Activated CD4-positive, alpha-beta T cell treated with anti-CD3 and anti-CD28 coated beads, Interleukin-2, amount 50 U/mL, for 4 hours (primary cell): ENCODE measurements at regions not wholly inside any gene's neighbourhood (a gene's known extent, or its start where the extent isn't known, plus 50 kb on each side); places are given as distances from the start of the nearest gene placed in this dataset.

Experiments
- DNase-seq, 2 experiments: peaks; one replicate each; pipeline ENCODE4 v3.0.0-alpha.2; 2020

DNA sequence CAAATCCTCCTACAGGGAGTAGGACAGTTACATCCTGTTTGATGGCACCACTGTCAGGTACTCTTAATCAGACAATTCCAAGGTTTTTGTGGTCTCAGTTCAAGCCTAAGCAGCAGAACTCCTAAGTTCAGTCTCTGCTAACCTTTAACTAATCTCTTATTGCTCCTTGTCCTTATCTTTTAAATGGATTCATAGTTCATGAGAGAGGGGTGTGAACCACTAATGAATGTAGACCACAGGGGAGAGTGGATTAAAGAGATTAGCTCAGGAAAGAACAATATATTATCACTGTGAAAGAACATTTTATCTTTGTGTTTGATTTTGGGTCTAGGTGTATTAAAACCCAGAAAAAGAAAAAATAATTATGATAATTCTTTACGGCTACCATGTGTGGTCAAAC lies 168.9 kb downstream of the DCK start:
- no peak for DNase-seq

DNA sequence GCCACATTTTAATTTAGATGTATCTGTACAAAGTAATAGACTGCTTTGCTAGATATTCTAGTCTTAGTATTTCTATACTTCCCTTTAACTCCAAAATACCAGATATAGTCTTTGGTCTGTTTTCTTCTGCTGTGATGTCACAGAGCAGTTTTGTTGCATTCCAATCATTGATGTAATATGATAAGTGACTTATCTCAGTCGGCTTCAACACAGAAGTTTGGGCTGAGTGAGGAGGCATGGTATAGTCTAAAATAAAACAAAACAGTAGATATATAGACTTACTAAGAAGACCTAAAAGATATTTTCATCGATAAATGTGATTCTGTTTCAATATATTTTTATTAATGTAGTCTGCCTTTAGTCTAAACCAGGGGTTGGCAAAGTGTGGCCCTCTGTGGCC lies 169.9 kb downstream of the DCK start:
- no peak for DNase-seq

DNA sequence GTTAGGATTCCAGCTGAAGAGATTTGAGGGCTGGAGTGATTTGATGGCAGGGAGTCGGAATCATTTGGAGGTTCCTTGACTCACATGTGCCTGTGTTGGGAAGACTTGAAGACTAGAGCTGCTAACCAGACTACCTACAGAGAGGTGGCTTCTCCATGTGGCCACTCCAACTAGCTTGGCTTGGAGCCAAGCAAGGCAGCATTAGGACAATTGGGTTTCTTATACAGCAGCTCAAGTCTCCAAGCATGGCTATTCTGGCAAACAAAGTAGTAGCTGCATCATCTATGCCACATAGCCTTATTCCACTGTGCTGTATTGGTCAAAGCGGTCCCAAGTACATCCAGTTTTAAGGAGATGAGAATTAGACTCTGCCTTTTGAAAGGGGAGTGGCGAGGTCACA lies 171.7 kb upstream of the SLC4A4 start:
- DNase-seq = no peak

GRCh38 chr4:71171592-71171991 lies 167.2 kb upstream of the SLC4A4 start:
- no peak for DNase-seq

- DNase-seq = no peak
Measured at GRCh38 chr4:71181332-71181731, 157.5 kb upstream of the SLC4A4 start.

GRCh38 chr4:71184195-71184781 lies 154.5 kb upstream of the SLC4A4 start:
- peak; percentile 6 to 18 for DNase-seq

- DNase-seq = no peak
Measured at GRCh38 chr4:71185037-71185436, 153.8 kb upstream of the SLC4A4 start.

DNA sequence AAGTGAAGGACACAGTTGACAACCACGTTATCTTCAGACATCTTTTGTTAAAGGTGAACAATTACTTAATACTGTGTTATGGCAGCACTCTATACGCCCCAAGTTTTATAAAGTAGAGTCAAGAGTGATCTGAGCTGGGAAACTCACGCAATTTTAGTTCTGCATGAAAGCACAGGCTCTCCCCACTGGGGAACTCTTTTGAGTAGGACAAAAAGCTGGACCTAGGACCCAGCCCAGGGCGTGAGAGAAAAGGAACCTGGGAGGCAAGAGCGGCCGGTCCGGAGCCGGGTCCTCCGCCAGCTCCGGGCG lies 152.6 kb upstream of the SLC4A4 start:
- no peak for DNase-seq

- no peak for DNase-seq
Measured at GRCh38 chr4:71186566-71187403, 152.0 kb upstream of the SLC4A4 start.

- peak in 1 of 2 experiments; percentile 2 for DNase-seq
Measured at GRCh38 chr4:71187404-71188155, 151.2 kb upstream of the SLC4A4 start.

- no peak for DNase-seq
Measured at GRCh38 chr4:71188156-71188640, 150.6 kb upstream of the SLC4A4 start.

DNA sequence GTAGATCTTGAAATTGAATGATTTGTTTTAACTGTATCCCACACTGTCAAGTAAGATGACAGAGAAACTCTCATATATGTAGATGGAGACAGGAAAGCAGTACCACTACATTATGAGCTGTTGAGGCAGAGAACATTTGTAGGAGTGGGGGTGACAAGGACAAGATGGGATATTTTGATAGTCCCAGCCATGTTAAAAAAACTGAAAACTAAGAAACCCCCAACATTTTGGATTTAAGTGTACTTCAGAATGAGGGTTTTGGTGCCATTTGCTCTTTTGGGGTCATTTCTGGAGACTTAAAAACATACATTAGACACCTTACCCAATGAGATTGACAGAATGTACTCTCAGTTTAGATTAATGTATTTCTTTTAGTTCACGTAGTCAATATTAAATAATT lies 149.9 kb upstream of the SLC4A4 start:
- no peak for DNase-seq

- no peak for DNase-seq
Measured at GRCh38 chr4:71189471-71189870, 149.3 kb upstream of the SLC4A4 start.

- no peak for DNase-seq
Measured at GRCh38 chr4:71194454-71194853, 144.4 kb upstream of the SLC4A4 start.

- no peak for DNase-seq
Measured at GRCh38 chr4:71195924-71196323, 142.9 kb upstream of the SLC4A4 start.

GRCh38 chr4:71198958-71199357 lies 139.9 kb upstream of the SLC4A4 start:
- no peak for DNase-seq

- no peak for DNase-seq
Measured at GRCh38 chr4:71201057-71201456, 137.8 kb upstream of the SLC4A4 start.

GRCh38 chr4:71201817-71202576 lies 136.8 kb upstream of the SLC4A4 start:
- DNase-seq = no peak

GRCh38 chr4:71202705-71203104 lies 136.1 kb upstream of the SLC4A4 start:
- no peak for DNase-seq

DNA sequence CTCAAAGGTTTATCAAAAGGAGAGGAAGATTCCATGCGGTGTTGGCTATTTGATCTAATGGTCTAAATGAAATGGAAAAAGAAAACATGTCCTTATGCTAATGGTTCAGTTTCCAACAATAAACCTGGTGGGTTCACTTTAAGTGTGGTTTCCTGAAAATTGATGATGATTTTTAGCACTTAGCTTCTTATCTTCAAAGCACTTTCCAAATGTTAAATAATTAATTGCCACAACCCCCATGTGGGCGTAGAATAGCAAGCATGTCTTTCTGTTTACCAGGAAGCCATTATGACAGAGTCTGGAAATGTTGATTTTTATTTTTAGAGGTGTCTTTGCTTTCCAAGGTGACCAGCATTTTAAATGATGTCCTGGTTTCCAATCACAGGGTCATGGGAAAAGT lies 134.8 kb upstream of the SLC4A4 start:
- DNase-seq = no peak

GRCh38 chr4:71206763-71207162 lies 132.1 kb upstream of the SLC4A4 start:
- no peak for DNase-seq

DNA sequence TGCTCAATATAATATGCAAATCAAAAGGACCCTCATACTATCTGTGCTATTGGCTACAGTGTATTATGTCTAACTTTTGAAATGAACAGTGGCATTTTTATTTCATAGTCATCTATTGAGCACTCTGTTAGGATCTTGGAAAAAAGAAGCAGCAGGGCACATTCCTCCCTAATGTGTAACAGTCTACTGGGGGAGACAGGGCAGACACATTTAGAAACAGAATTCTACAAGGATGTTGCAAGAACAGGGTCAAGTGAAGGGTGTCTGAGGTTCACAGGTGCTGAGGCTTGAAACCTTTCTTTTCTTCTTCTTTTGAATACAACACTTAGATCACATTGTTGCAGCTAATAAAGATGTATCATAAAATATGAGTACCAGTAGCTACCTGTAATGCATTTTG lies 129.7 kb upstream of the SLC4A4 start:
- DNase-seq = no peak

DNA sequence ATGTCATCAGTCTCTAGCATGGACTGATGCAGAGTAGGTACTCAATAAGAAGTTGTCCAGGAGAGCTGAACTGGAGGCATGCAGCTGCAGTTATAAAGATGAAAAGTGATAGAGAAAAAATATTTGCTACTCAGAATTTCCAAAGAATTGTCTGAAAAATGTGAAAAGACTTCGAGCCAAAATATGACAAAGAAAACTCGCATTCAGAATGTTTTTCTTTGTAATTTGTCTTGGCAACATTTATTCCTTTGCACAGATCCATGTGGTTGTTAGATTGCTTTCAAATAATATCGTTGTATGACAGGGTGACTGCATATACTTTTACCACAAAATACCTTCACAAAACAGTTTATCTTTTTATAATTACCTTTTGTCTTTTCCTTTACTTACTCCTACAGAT lies 128.0 kb upstream of the SLC4A4 start:
- DNase-seq = no peak
